ENCODE measurements at regions not wholly inside any gene's neighbourhood (a gene's known extent, or its start where the extent isn't known, plus 50 kb on each side); places are given as distances from the start of the nearest gene placed in this dataset.

DNA sequence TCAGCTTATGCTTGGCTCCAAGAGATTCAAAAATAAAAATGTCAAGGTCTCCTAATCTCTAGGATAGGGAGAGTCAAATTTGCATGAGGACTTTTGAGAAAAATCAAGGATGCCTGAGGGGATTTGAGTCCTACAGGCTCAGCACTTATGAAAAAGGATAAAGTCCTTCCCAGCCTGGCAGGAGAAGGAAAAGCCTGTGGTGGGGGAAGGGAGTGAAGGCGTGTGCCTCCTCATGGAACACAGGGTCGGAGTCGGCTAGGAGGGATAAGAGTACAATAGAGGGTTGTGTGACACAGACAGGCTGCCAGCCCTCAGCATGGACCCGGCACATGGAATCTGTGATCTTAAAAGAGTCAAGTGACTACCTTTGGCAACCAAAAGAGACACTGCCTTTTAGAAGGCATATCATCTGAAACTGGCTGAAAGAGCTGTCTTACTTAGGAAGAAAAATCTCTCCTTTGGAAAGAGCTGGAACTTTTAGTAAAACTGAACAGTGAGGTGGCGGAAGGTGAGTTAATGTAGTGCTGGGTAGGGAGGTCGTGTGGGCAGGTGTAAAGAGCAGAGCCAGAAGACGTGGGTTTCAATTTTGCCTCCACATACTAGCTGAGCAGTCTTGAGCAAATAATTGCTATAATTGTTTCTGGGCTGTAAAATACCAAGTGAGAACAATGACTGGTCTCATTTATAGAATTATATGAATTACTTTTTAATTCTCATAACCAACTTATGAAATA, 58.8 kb upstream of the RDX start:
- TF ChIP-seq, protein P1, sequence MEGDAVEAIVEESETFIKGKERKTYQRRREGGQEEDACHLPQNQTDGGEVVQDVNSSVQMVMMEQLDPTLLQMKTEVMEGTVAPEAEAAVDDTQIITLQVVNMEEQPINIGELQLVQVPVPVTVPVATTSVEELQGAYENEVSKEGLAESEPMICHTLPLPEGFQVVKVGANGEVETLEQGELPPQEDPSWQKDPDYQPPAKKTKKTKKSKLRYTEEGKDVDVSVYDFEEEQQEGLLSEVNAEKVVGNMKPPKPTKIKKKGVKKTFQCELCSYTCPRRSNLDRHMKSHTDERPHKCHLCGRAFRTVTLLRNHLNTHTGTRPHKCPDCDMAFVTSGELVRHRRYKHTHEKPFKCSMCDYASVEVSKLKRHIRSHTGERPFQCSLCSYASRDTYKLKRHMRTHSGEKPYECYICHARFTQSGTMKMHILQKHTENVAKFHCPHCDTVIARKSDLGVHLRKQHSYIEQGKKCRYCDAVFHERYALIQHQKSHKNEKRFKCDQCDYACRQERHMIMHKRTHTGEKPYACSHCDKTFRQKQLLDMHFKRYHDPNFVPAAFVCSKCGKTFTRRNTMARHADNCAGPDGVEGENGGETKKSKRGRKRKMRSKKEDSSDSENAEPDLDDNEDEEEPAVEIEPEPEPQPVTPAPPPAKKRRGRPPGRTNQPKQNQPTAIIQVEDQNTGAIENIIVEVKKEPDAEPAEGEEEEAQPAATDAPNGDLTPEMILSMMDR (IDR thresholded peaks at IDR 0.05 in 8 of 11, conservative IDR thresholded peaks at IDR 0.05 in 3 of 11): no peak
- TF ChIP-seq POLR2A (IDR thresholded peaks at IDR 0.05) (no peak), POLR2AphosphoS5 (IDR thresholded peaks at IDR 0.05) (no peak)

Data from spleen (tissue), 7 donors.